ENCODE measurements at regions not wholly inside any gene's neighbourhood (a gene's known extent, or its start where the extent isn't known, plus 50 kb on each side); places are given as distances from the start of the nearest gene placed in this dataset.

GRCh38 chr10:76679030-76679429 is 958.6 kb downstream of the KCNMA1 start:
- Histone ChIP-seq H4K20me1 (replicated peaks in 1 of 2; ENCODE audit: control insufficient read depth in 1 of 2, insufficient read depth in 2 of 2, low read length in 2 of 2) (no peaks in the 10 kb centered on the region), H2AFZ (ENCODE audit: low read length) (no peak overlapping the region), H3K9ac (replicated peaks in 1 of 4; ENCODE audit: extremely low read depth in 1 of 4, low read depth in 3 of 4, low read length in 3 of 4) (no peak overlapping the region), H2BK15ac (ENCODE audit: low read length) (no peak overlapping the region), H3K27ac (ENCODE audit: low read depth, low read length) (no peak overlapping the region), H3K79me2 (ENCODE audit: control insufficient read depth in 1 of 2, insufficient read depth in 2 of 2, low read length in 2 of 2) (no peaks in the 10 kb centered on the region), H2AK5ac (ENCODE audit: low read depth, low read length) (no peak overlapping the region), H3K23ac (ENCODE audit: insufficient read length) (no peak overlapping the region), H3K9me3 (ENCODE audit: insufficient read depth in 2 of 2, low read depth in 1 of 2, low read length in 1 of 2) (no peaks in the 10 kb centered on the region), H3K79me1 (ENCODE audit: low read depth, low read length) (no peaks in the 10 kb centered on the region), H3K18ac (ENCODE audit: extremely low read depth, low read length) (no peak overlapping the region), H2BK12ac (ENCODE audit: low read depth, low read length) (no peak overlapping the region), H3K14ac (ENCODE audit: insufficient read length) (no peak overlapping the region), H3K23me2 (ENCODE audit: low read depth, low read length) (no peaks in the 10 kb centered on the region), H3K4ac (replicated peaks; ENCODE audit: insufficient read length, low read depth, low read length) (no peak overlapping the region), H4K91ac (replicated peaks; ENCODE audit: insufficient read length, low read length) (no peak overlapping the region), H4K5ac (ENCODE audit: insufficient read length, low read depth, low read length) (no peak overlapping the region), H3K56ac (replicated peaks; ENCODE audit: insufficient read length, low read depth, low read length) (no peak overlapping the region), H3K27me3 (replicated peaks in 1 of 4; ENCODE audit: control insufficient read depth in 3 of 4, extremely low read depth in 1 of 4, insufficient read depth in 3 of 4, low read length in 3 of 4) (no peaks in the 10 kb centered on the region), H3K36me3 (ENCODE audit: control insufficient read depth in 2 of 4, insufficient read depth in 4 of 4, low read length in 3 of 4) (no peaks in the 10 kb centered on the region), H2BK120ac (replicated peaks; ENCODE audit: low read depth, low read length) (no peak overlapping the region), H3K4me3 (ENCODE audit: extremely low read depth in 1 of 4, insufficient read depth in 2 of 4, low read depth in 3 of 4, low read length in 4 of 4) (no peak overlapping the region), H2BK5ac (ENCODE audit: low read depth, low read length) (no peak overlapping the region), H2BK20ac (ENCODE audit: low read length) (no peak overlapping the region), H3K4me2 (ENCODE audit: insufficient read depth in 1 of 2, low read depth in 2 of 2, low read length in 2 of 2) (no peak overlapping the region), H3K4me1 (replicated peaks in 1 of 4; ENCODE audit: control insufficient read depth in 3 of 4, insufficient read depth in 4 of 4, low read length in 3 of 4) (no peaks in the 10 kb centered on the region), H4K8ac (ENCODE audit: extremely low read depth, insufficient read depth, low read length) (no peak overlapping the region)
- DNase-seq (ENCODE audit: low read depth in 1 of 2, low spot score in 2 of 2) (no peak), FAIRE-seq (no peak)
- POLR2A ChIA-PET (ENCODE audit: partially characterized antibody) = no interaction called here
- CTCF ChIA-PET (ENCODE audit: partially characterized antibody) = no interaction called here
- TF ChIP-seq RBBP5 (IDR thresholded peaks at IDR 0.05; ENCODE audit: borderline replicate concordance, low read depth, low read length) = no peak
- 88% methylated on average over 2 of the region's 2 CpGs; no CpG with 5 or more reads in 1 of the 2 experiments for whole genome bisulfite sequencing, 2 experiments (ENCODE audit: extremely low coverage in 1 of 2, insufficient coverage in 1 of 2, insufficient read length in 1 of 2, insufficient replicate concordance in 2 of 2, low coverage in 1 of 2, low lambda C conversion rate in 2 of 2, missing lambda C conversion rate in 1 of 2)
